HEK293T (cell line): ENCODE measurements at regions not wholly inside any gene's neighbourhood (a gene's known extent, or its start where the extent isn't known, plus 50 kb on each side); places are given as distances from the start of the nearest gene placed in this dataset.

Source experiments
- ARNT ChIP-seq: fragments of 450-650 bp; IDR thresholded peaks from 2 replicates; pipeline ENCODE4 v1.6.1; 2017; ENCODE audit warnings: mild to moderate bottlenecking
- BHLHE40 ChIP-seq: fragments of 450-650 bp; IDR thresholded peaks from 2 replicates; pipeline ENCODE4 v1.6.1; 2016; ENCODE audit warnings: mild to moderate bottlenecking, moderate library complexity, borderline replicate concordance
- CTBP1 ChIP-seq: fragments of 450-650 bp; IDR thresholded peaks from 2 replicates; pipeline ENCODE4 v1.6.1; 2016; ENCODE audit warnings: borderline replicate concordance
- FOXK2 ChIP-seq: fragments of 450-650 bp; IDR thresholded peaks from 2 replicates; pipeline ENCODE4 v1.6.1; 2016; ENCODE audit warnings: mild to moderate bottlenecking
- TARDBP ChIP-seq: fragments of 450-650 bp; IDR thresholded peaks from 2 replicates; pipeline ENCODE4 v1.6.1; 2016
- TF ChIP-seq, protein P1 (sequence below): fragments of 450-650 bp; IDR thresholded peaks from 2 replicates; pipeline ENCODE4 v1.6.1; 2016

DNA sequence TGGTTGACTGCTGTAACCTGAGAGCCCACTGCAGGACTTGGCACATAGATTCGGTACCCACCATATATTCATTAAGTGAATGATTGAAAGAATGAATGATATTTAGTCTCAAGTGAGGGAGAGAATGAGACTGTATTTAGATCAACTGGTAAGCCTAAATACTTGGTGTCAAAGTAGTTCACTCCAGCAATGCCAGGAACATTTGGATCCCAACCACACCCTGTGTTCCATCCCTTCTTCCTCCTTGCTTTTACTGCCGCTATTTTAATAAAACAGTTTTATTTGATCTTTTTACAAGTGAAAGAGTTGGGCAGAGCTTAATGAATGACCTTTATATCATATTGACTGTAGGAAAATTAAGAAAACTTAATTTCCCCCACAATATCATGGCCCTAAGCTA is 473.6 kb upstream of the CBLB start:
- TF ChIP-seq ARNT (no peak), CTBP1 (no peak), BHLHE40 (no peak), TARDBP (no peak), FOXK2 (no peak)
- TF ChIP-seq, protein P1, sequence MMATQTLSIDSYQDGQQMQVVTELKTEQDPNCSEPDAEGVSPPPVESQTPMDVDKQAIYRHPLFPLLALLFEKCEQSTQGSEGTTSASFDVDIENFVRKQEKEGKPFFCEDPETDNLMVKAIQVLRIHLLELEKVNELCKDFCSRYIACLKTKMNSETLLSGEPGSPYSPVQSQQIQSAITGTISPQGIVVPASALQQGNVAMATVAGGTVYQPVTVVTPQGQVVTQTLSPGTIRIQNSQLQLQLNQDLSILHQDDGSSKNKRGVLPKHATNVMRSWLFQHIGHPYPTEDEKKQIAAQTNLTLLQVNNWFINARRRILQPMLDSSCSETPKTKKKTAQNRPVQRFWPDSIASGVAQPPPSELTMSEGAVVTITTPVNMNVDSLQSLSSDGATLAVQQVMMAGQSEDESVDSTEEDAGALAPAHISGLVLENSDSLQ: no peak
